ENCODE measurements at regions not wholly inside any gene's neighbourhood (a gene's known extent, or its start where the extent isn't known, plus 50 kb on each side); places are given as distances from the start of the nearest gene placed in this dataset.

DNA sequence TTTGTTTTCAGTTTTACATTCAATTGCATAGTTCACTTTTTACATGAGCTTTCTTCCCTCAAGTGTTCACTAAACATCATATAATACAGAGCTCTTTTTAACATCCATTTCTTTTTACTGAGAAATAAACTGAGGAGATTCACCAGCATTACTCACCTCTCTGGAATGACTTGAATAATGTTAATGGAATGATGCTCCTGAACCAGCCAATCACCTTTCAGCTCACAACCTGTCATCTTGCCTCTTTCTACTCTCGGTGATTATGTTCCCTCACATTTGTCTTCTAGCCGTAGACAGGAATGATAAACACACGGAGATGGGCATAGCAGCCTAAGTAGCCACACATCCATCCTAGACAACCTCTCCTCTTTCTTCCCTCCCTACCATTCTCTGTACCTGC lies 301.7 kb downstream of the PAX3 start:
- TF ChIP-seq POLR2A (IDR thresholded peaks at IDR 0.05) (no peak), CTCF (IDR thresholded peaks at IDR 0.05 in 8 of 11, conservative IDR thresholded peaks at IDR 0.05 in 3 of 11) (no peak), POLR2AphosphoS5 (IDR thresholded peaks at IDR 0.05) (no peak)
